ENCODE measurements at regions not wholly inside any gene's neighbourhood (a gene's known extent, or its start where the extent isn't known, plus 50 kb on each side); places are given as distances from the start of the nearest gene placed in this dataset.
"Not testable (repeated sequence)": the region's sequence is repeated elsewhere in the genome, so short reads cannot be mapped to it uniquely, and the experiment has no call there.

- H3K27ac ChIP-seq (ENCODE audit: low read length) = no peak overlapping the region
These were observed 303.9 kb upstream of the MAP3K7 start for GRCh38 chr6:90890683-90891330.

DNA sequence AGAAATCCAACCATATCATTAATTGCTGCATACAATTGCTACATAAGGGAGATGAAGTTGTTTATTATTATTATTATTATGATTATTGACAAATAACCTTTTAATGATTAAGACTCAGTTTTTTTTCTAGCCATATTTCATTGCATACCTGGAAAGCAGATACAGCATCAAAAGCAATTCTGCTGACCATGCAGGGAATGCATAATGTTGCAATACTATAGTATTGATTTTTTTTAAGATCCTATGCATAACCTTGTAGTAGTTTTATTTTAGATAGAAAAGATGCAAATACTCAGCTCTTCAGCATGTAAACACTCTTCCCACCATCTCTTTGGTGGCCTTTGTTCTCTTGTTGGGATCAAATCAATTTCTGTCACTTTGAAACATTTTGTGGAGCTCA, 300.9 kb upstream of the MAP3K7 start:
- Histone ChIP-seq H3K4me1 (ENCODE audit: control insufficient read depth, insufficient read depth, low read length) (no peaks in the 10 kb centered on the region), H3K36me3 (ENCODE audit: control insufficient read depth, insufficient read depth, low read length) (no peaks in the 10 kb centered on the region), H3K27ac (ENCODE audit: low read length) (no peak overlapping the region), H3K9me3 (ENCODE audit: control insufficient read depth, low read depth, low read length) (no peaks in the 10 kb centered on the region), H3K27me3 (ENCODE audit: control insufficient read depth, insufficient read depth, low read length) (no peaks in the 10 kb centered on the region), H3K4me3 (ENCODE audit: low read length) (no peak overlapping the region)
- no peak for DNase-seq

More at GRCh38 chr6:90890683-90891330, 303.9 kb upstream of the MAP3K7 start:
- H3K4me3 ChIP-seq (ENCODE audit: low read length) = no peak overlapping the region
- no peaks in the 10 kb centered on the region for H3K27me3 ChIP-seq (ENCODE audit: control insufficient read depth, insufficient read depth, low read length)
- H3K36me3 ChIP-seq (ENCODE audit: control insufficient read depth, insufficient read depth, low read length) = no peaks in the 10 kb centered on the region
- no peaks in the 10 kb centered on the region for H3K4me1 ChIP-seq (ENCODE audit: control insufficient read depth, insufficient read depth, low read length)
- no peak for DNase-seq
- WGBS (ENCODE audit: insufficient coverage, low lambda C conversion rate) = 64% methylated on average over 2 of the region's 8 CpGs
- no peaks in the 10 kb centered on the region for H3K9me3 ChIP-seq (ENCODE audit: control insufficient read depth, low read depth, low read length)

DNA sequence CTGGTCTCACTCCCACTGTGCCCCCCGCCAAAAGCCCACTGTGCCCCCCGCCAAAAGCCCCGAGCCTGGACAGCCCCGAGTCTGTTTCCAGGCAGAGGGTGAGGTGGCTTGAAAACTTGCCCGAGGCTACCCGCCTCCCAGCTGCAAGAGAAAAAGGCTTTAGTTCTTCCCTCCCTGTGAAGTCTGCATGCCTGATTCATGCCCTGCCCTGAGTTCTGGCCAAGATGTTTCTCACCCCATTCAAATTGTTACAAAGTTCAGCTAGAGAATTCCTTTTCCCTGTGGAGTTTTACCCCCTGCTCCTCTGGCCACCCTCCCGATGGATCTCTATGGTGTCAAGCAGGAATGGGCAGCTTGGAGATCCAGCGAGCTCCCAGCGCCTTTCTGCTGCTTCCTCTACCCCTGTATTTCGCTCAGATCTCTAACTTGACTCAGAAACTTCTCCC, 298.8 kb upstream of the MAP3K7 start:
- Histone ChIP-seq H3K36me3 (ENCODE audit: control insufficient read depth, insufficient read depth, low read length) (no peaks in the 10 kb centered on the region), H3K9me3 (ENCODE audit: control insufficient read depth, low read depth, low read length) (no peaks in the 10 kb centered on the region), H3K4me3 (ENCODE audit: low read length) (no peak overlapping the region), H3K27me3 (ENCODE audit: control insufficient read depth, insufficient read depth, low read length) (no peaks in the 10 kb centered on the region), H3K4me1 (ENCODE audit: control insufficient read depth, insufficient read depth, low read length) (no peaks in the 10 kb centered on the region), H3K27ac (ENCODE audit: low read length) (no peak overlapping the region)
- no CpG with 5 or more reads among the region's 10 CpGs for WGBS (ENCODE audit: insufficient coverage, low lambda C conversion rate)
- DNase-seq = no peak

- not testable (repeated sequence) for H3K27me3 ChIP-seq (ENCODE audit: control insufficient read depth, insufficient read depth, low read length); H3K4me1 ChIP-seq (ENCODE audit: control insufficient read depth, insufficient read depth, low read length); H3K9me3 ChIP-seq (ENCODE audit: control insufficient read depth, low read depth, low read length); DNase-seq; H3K27ac ChIP-seq (ENCODE audit: low read length); H3K36me3 ChIP-seq (ENCODE audit: control insufficient read depth, insufficient read depth, low read length); H3K4me3 ChIP-seq (ENCODE audit: low read length)
- WGBS (ENCODE audit: insufficient coverage, low lambda C conversion rate) = no CpG with 5 or more reads among the region's 4 CpGs
These were observed 298.3 kb upstream of the MAP3K7 start for GRCh38 chr6:90885137-90885536.

DNA sequence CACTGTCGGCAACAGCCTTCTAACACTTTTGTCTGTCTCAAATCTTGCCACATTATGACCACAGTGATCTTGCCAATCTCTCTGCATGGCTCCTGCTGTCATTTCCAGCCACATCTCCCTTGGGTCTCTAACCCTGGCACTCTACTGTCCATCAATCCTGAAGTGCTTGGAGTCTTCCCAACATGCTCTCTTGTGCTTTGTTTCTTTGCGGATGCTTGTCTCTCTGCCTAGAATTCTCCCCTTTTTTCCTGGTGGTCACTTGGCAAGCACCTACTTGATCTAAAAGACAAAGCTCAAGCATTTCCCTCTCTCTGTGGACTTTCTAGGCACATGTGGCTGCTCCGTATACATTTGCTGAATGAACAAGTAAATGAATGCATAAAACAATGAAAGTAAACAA, 290.7 kb upstream of the MAP3K7 start:
- H3K4me1 ChIP-seq (ENCODE audit: control insufficient read depth, insufficient read depth, low read length) = no peaks in the 10 kb centered on the region
- H3K9me3 ChIP-seq (ENCODE audit: control insufficient read depth, low read depth, low read length) = no peaks in the 10 kb centered on the region
- WGBS (ENCODE audit: insufficient coverage, low lambda C conversion rate) = no CpG with 5 or more reads among the region's 3 CpGs
- no peak overlapping the region for H3K27ac ChIP-seq (ENCODE audit: low read length)
- no peak overlapping the region for H3K4me3 ChIP-seq (ENCODE audit: low read length)
- no peaks in the 10 kb centered on the region for H3K27me3 ChIP-seq (ENCODE audit: control insufficient read depth, insufficient read depth, low read length)
- H3K36me3 ChIP-seq (ENCODE audit: control insufficient read depth, insufficient read depth, low read length) = no peaks in the 10 kb centered on the region
- DNase-seq = no peak

DNA sequence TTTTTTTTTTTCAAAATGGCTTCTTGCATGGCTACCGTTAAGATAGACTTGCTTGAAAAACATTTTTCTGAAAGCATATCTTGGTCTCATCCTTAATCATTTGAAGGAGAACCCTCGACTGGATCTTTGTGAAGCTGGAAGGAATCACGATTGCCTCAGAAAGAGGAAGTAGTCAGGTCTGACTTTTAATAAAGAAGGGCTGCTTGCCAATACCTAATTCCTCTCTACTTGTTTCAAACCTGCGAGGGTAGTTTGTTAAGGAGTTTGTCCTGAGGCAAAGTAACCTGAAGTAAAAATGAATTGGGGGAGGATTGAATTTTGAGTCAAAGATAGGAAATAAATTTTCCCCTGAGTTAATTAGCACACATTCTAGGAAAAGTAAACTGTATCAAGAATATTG, 288.1 kb upstream of the MAP3K7 start:
- no peak overlapping the region for H3K27ac ChIP-seq (ENCODE audit: low read length)
- DNase-seq = no peak
- H3K4me1 ChIP-seq (ENCODE audit: control insufficient read depth, insufficient read depth, low read length) = no peaks in the 10 kb centered on the region
- no peak overlapping the region for H3K4me3 ChIP-seq (ENCODE audit: low read length)
- no peaks in the 10 kb centered on the region for H3K9me3 ChIP-seq (ENCODE audit: control insufficient read depth, low read depth, low read length)
- no peaks in the 10 kb centered on the region for H3K27me3 ChIP-seq (ENCODE audit: control insufficient read depth, insufficient read depth, low read length)
- no peaks in the 10 kb centered on the region for H3K36me3 ChIP-seq (ENCODE audit: control insufficient read depth, insufficient read depth, low read length)
- 100% methylated on average over 1 of the region's 4 CpGs for WGBS (ENCODE audit: insufficient coverage, low lambda C conversion rate)

DNA sequence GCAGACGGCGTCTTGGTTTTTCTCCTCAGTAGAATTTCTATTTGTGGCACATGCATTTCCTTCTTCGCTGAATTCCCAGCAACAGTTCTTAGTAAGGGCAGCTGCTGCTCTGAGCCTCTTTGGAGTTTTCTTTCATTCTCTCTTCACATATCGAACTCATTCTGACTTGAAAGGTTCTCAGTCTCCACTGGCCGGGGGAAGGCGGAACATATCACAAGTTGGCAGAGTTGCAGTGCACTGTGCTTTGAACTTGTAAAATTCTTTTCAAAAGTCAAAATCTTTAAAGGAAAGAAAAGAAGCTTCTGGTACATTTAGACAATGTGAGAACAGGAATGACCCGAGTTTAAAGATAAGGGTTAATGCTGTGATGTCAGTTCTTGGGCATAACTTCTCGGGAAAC, 286.1 kb upstream of the MAP3K7 start:
- H3K9me3 ChIP-seq (ENCODE audit: control insufficient read depth, low read depth, low read length) = no peaks in the 10 kb centered on the region
- H3K27ac ChIP-seq (ENCODE audit: low read length) = no peak overlapping the region
- H3K4me1 ChIP-seq (ENCODE audit: control insufficient read depth, insufficient read depth, low read length) = no peaks in the 10 kb centered on the region
- WGBS (ENCODE audit: insufficient coverage, low lambda C conversion rate) = 80% methylated on average over 3 of the region's 8 CpGs
- H3K36me3 ChIP-seq (ENCODE audit: control insufficient read depth, insufficient read depth, low read length) = no peaks in the 10 kb centered on the region
- no peak overlapping the region for H3K4me3 ChIP-seq (ENCODE audit: low read length)
- H3K27me3 ChIP-seq (ENCODE audit: control insufficient read depth, insufficient read depth, low read length) = no peaks in the 10 kb centered on the region
- no peak for DNase-seq

GRCh38 chr6:90870561-90870960, 283.7 kb upstream of the MAP3K7 start:
- no peak overlapping the region for H3K27ac ChIP-seq (ENCODE audit: low read length)
- no peaks in the 10 kb centered on the region for H3K36me3 ChIP-seq (ENCODE audit: control insufficient read depth, insufficient read depth, low read length)
- WGBS (ENCODE audit: insufficient coverage, low lambda C conversion rate) = no CpG with 5 or more reads among the region's 1 CpG
- H3K4me1 ChIP-seq (ENCODE audit: control insufficient read depth, insufficient read depth, low read length) = no peaks in the 10 kb centered on the region
- no peak for DNase-seq
- H3K27me3 ChIP-seq (ENCODE audit: control insufficient read depth, insufficient read depth, low read length) = no peaks in the 10 kb centered on the region
- H3K9me3 ChIP-seq (ENCODE audit: control insufficient read depth, low read depth, low read length) = no peaks in the 10 kb centered on the region
- no peak overlapping the region for H3K4me3 ChIP-seq (ENCODE audit: low read length)

DNA sequence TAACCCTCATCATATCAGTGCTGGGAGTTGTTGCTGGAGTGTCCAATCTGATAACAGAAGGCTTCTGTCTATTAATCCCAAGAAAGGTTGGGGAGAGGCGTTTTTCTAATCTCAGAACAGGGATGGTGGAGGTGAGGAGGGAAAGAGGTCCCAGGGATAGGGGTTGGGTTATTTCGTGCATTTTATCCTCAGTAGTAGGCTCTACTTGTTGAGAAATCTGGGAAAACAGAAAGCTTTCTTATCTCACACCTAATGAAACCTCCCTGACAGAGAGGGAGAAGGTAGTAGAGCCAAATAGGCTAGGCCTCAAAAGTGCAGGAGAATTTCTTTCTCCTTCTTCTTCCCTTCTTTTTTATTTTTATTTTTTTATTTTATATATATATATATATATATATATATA, 281.8 kb upstream of the MAP3K7 start:
- Histone ChIP-seq H3K4me3 (ENCODE audit: low read length) (no peak overlapping the region), H3K4me1 (ENCODE audit: control insufficient read depth, insufficient read depth, low read length) (no peaks in the 10 kb centered on the region), H3K27ac (ENCODE audit: low read length) (no peak overlapping the region), H3K9me3 (ENCODE audit: control insufficient read depth, low read depth, low read length) (no peaks in the 10 kb centered on the region), H3K27me3 (ENCODE audit: control insufficient read depth, insufficient read depth, low read length) (no peaks in the 10 kb centered on the region), H3K36me3 (ENCODE audit: control insufficient read depth, insufficient read depth, low read length) (no peaks in the 10 kb centered on the region)
- no peak for DNase-seq
- WGBS (ENCODE audit: insufficient coverage, low lambda C conversion rate) = no CpG with 5 or more reads among the region's 2 CpGs

GRCh38 chr6:90868256-90868655, 281.4 kb upstream of the MAP3K7 start:
- no CpG with 5 or more reads among the region's 1 CpG for WGBS (ENCODE audit: insufficient coverage, low lambda C conversion rate)
- H3K27me3 ChIP-seq (ENCODE audit: control insufficient read depth, insufficient read depth, low read length) = no peaks in the 10 kb centered on the region
- no peaks in the 10 kb centered on the region for H3K36me3 ChIP-seq (ENCODE audit: control insufficient read depth, insufficient read depth, low read length)
- no peak for DNase-seq
- no peaks in the 10 kb centered on the region for H3K9me3 ChIP-seq (ENCODE audit: control insufficient read depth, low read depth, low read length)
- no peak overlapping the region for H3K27ac ChIP-seq (ENCODE audit: low read length)
- H3K4me3 ChIP-seq (ENCODE audit: low read length) = no peak overlapping the region
- H3K4me1 ChIP-seq (ENCODE audit: control insufficient read depth, insufficient read depth, low read length) = no peaks in the 10 kb centered on the region

DNA sequence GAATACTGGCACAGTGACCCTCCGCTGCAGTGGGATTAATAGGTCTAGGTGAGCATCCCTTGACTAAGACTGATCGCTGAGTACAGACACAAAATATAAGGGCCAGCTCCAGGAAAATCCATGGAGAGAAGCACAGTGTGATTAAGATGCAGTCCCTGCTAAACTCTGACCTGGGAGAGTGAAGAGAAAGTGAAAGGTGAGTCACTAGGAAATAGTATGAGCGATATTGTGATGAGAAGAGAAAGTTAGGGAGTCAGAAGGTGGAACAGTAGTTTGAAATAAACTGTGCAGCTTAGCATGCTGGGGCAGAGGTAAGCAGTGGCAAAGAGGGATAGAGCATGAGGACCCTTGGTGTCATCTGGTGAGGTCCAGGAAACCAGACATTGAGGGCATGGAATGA, 278.6 kb upstream of the MAP3K7 start:
- no peaks in the 10 kb centered on the region for H3K4me1 ChIP-seq (ENCODE audit: control insufficient read depth, insufficient read depth, low read length)
- no peaks in the 10 kb centered on the region for H3K27me3 ChIP-seq (ENCODE audit: control insufficient read depth, insufficient read depth, low read length)
- WGBS (ENCODE audit: insufficient coverage, low lambda C conversion rate) = 59% methylated on average over 3 of the region's 3 CpGs
- no peak overlapping the region for H3K27ac ChIP-seq (ENCODE audit: low read length)
- no peaks in the 10 kb centered on the region for H3K9me3 ChIP-seq (ENCODE audit: control insufficient read depth, low read depth, low read length)
- no peak overlapping the region for H3K4me3 ChIP-seq (ENCODE audit: low read length)
- H3K36me3 ChIP-seq (ENCODE audit: control insufficient read depth, insufficient read depth, low read length) = no peaks in the 10 kb centered on the region
- no peak for DNase-seq

Data from large intestine (tissue), 3 donors.